Effector memory CD4-positive, alpha-beta T cell (primary cell): ENCODE measurements at regions not wholly inside any gene's neighbourhood (a gene's known extent, or its start where the extent isn't known, plus 50 kb on each side); places are given as distances from the start of the nearest gene placed in this dataset.

ENCODE experiments used
- DNase-seq, 3 donors: peaks; one replicate each; pipeline ENCODE4 v3.0.0-alpha.2; 2020
- H3K27ac ChIP-seq: 2 replicates; pipeline ENCODE4 v1.7.0; 2013; ENCODE audit warnings: mild to moderate bottlenecking, low read length, moderate library complexity; ENCODE audit not compliant: insufficient read depth, poor library complexity, severe bottlenecking
- H3K27me3 ChIP-seq: replicated peaks from 2 replicates; pipeline ENCODE4 v1.7.0; 2013; ENCODE audit warnings: mild to moderate bottlenecking, low read length; ENCODE audit not compliant: insufficient read depth, control insufficient read depth, poor library complexity, severe bottlenecking
- H3K36me3 ChIP-seq: 2 replicates; pipeline ENCODE4 v1.7.0; 2013; ENCODE audit warnings: mild to moderate bottlenecking, low read length, moderate library complexity; ENCODE audit not compliant: control insufficient read depth, insufficient read depth
- H3K4me1 ChIP-seq: 2 replicates; pipeline ENCODE4 v1.7.0; 2013; ENCODE audit warnings: low read length, mild to moderate bottlenecking; ENCODE audit not compliant: control insufficient read depth, insufficient read depth, poor library complexity, severe bottlenecking
- H3K4me3 ChIP-seq: 2 replicates; pipeline ENCODE4 v1.7.0; 2013; ENCODE audit warnings: low read length, low read depth, mild to moderate bottlenecking; ENCODE audit not compliant: insufficient read depth, poor library complexity, severe bottlenecking
- H3K9me3 ChIP-seq: 2 replicates; pipeline ENCODE4 v1.7.0; 2013; ENCODE audit warnings: mild to moderate bottlenecking, low read length, moderate library complexity; ENCODE audit not compliant: control insufficient read depth

GRCh38 chr2:236740506-236740905 is 170.9 kb downstream of the ACKR3 start:
- Histone ChIP-seq H3K9me3 (no peaks in the 10 kb centered on the region), H3K4me1 (no peaks in the 10 kb centered on the region), H3K4me3 (no peak overlapping the region), H3K27ac (no peak overlapping the region), H3K27me3 (no peaks in the 10 kb centered on the region), H3K36me3 (no peaks in the 10 kb centered on the region)
- no peak for DNase-seq

GRCh38 chr2:236743039-236743920 is 173.7 kb downstream of the ACKR3 start:
- no peak for DNase-seq

DNA sequence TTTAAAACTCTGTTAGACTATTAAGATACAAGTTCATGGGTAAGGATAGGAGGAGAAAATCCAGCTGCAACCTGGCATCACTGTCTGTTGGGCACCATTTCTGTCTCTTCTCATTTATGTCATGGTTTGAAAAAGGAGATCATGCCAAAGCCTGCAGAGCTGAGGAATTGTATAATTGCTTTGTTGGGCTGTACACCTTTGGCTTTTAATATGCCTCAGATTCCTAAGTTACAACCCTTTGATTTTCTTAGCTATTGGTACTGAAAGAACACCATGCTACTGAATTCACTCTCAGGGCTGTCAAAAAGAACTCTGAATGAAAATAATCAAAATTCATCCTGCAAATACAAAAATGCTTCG is 174.3 kb downstream of the ACKR3 start:
- Histone ChIP-seq H3K4me1 (no peaks in the 10 kb centered on the region), H3K27me3 (no peaks in the 10 kb centered on the region), H3K4me3 (no peak overlapping the region), H3K27ac (no peak overlapping the region), H3K9me3 (no peaks in the 10 kb centered on the region), H3K36me3 (no peaks in the 10 kb centered on the region)
- DNase-seq = no peak

More at GRCh38 chr2:236743039-236743920, 173.7 kb downstream of the ACKR3 start:
- Histone ChIP-seq H3K27ac (no peak overlapping the region), H3K27me3 (no peaks in the 10 kb centered on the region), H3K9me3 (no peaks in the 10 kb centered on the region), H3K4me1 (no peaks in the 10 kb centered on the region), H3K4me3 (no peak overlapping the region), H3K36me3 (no peaks in the 10 kb centered on the region)

- Histone ChIP-seq H3K36me3 (no peaks in the 10 kb centered on the region), H3K4me3 (no peak overlapping the region), H3K27me3 (no peaks in the 10 kb centered on the region), H3K4me1 (no peaks in the 10 kb centered on the region), H3K27ac (no peak overlapping the region), H3K9me3 (no peaks in the 10 kb centered on the region)
- no peak for DNase-seq
Observed at GRCh38 chr2:236744281-236744705, 174.7 kb downstream of the ACKR3 start.

GRCh38 chr2:236744716-236745115 is 175.1 kb downstream of the ACKR3 start:
- no peaks in the 10 kb centered on the region for H3K27me3 ChIP-seq

GRCh38 chr2:236745420-236746210 is 176.0 kb downstream of the ACKR3 start:
- DNase-seq = no peak
- Histone ChIP-seq H3K9me3 (no peaks in the 10 kb centered on the region), H3K4me1 (no peaks in the 10 kb centered on the region), H3K27me3 (no peaks in the 10 kb centered on the region), H3K4me3 (no peak overlapping the region), H3K36me3 (no peaks in the 10 kb centered on the region), H3K27ac (no peak overlapping the region)

More at GRCh38 chr2:236744716-236745115, 175.1 kb downstream of the ACKR3 start:
- no peaks in the 10 kb centered on the region for H3K9me3 ChIP-seq
- H3K36me3 ChIP-seq = no peaks in the 10 kb centered on the region
- no peak overlapping the region for H3K4me3 ChIP-seq
- no peak overlapping the region for H3K27ac ChIP-seq
- no peaks in the 10 kb centered on the region for H3K4me1 ChIP-seq
- no peak for DNase-seq

DNA sequence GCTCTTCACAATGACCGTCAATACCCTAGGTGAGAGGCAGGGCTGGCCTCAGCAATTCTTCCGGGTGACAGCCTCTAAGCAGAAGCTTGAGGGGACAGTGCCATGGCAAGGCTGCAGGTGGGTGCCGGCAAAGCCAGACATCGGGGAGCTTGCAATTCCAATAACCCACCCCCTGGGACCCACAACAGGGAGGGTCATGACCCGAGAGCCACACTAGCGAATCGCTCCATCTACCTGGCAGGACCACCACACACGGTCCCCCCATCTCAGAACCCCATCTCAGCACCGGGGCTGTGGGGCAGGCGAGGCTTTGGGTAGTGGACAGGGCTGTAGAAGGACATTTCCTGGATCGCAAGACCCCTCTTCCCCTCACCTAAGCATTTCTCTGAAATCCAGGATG is 177.2 kb downstream of the ACKR3 start:
- no peak overlapping the region for H3K27ac ChIP-seq
- H3K36me3 ChIP-seq = no peaks in the 10 kb centered on the region
- no peaks in the 10 kb centered on the region for H3K9me3 ChIP-seq
- H3K4me3 ChIP-seq = no peak overlapping the region
- no peak for DNase-seq
- H3K4me1 ChIP-seq = no peaks in the 10 kb centered on the region
- no peaks in the 10 kb centered on the region for H3K27me3 ChIP-seq

GRCh38 chr2:236747426-236747825 is 177.8 kb downstream of the ACKR3 start:
- DNase-seq = no peak
- no peak overlapping the region for H3K27ac ChIP-seq
- no peaks in the 10 kb centered on the region for H3K36me3 ChIP-seq
- no peaks in the 10 kb centered on the region for H3K4me1 ChIP-seq
- no peaks in the 10 kb centered on the region for H3K9me3 ChIP-seq
- no peak overlapping the region for H3K4me3 ChIP-seq
- H3K27me3 ChIP-seq = no peaks in the 10 kb centered on the region

- Histone ChIP-seq H3K36me3 (no peaks in the 10 kb centered on the region), H3K27me3 (no peaks in the 10 kb centered on the region), H3K9me3 (no peaks in the 10 kb centered on the region), H3K4me1 (no peaks in the 10 kb centered on the region), H3K4me3 (no peak overlapping the region), H3K27ac (no peak overlapping the region)
- DNase-seq = no peak
Observed at GRCh38 chr2:236747925-236748324, 178.3 kb downstream of the ACKR3 start.

GRCh38 chr2:236748385-236748784 is 178.8 kb downstream of the ACKR3 start:
- Histone ChIP-seq H3K36me3 (no peaks in the 10 kb centered on the region), H3K4me1 (no peaks in the 10 kb centered on the region), H3K4me3 (no peak overlapping the region), H3K27ac (no peak overlapping the region), H3K9me3 (no peaks in the 10 kb centered on the region), H3K27me3 (no peaks in the 10 kb centered on the region)
- no peak for DNase-seq
